H1 (cell line): ENCODE measurements at regions not wholly inside any gene's neighbourhood (a gene's known extent, or its start where the extent isn't known, plus 50 kb on each side); places are given as distances from the start of the nearest gene placed in this dataset.

Source experiments
- BCL11A ChIP-seq, 2 experiments: IDR thresholded peaks; one replicate each; pipeline ENCODE4 v1.6.1; 2011; ENCODE audit warnings: low read depth in 2 of 2, low read length in 2 of 2, mild to moderate bottlenecking in 2 of 2
- EZH2 ChIP-seq: fragments of 200-600 bp; sonication (generic); IDR thresholded peaks from 2 replicates; pipeline ENCODE4 v1.7.1; 2012; ENCODE audit warnings: low read depth, mild to moderate bottlenecking, moderate library complexity, low read length, inconsistent platforms; ENCODE audit not compliant: severe bottlenecking
- JUND ChIP-seq: IDR thresholded peaks from 2 replicates; pipeline ENCODE4 v1.6.1; 2011; ENCODE audit warnings: mild to moderate bottlenecking, improper control_type of control experiment, low read length
- NANOG ChIP-seq: IDR thresholded peaks from 2 replicates; pipeline ENCODE4 v1.6.1; 2011; ENCODE audit warnings: low read length, low read depth, mild to moderate bottlenecking, inconsistent platforms; ENCODE audit not compliant: insufficient read depth, poor library complexity, severe bottlenecking
- NRF1 ChIP-seq: IDR thresholded peaks from 2 replicates; pipeline ENCODE4 v1.6.1; 2011; ENCODE audit warnings: mild to moderate bottlenecking, low read depth, low read length, improper control_type of control experiment
- POLR2A ChIP-seq, 2 experiments: IDR thresholded peaks; 1 replicate in 1 of 2; 2 replicates in 1 of 2; pipeline ENCODE4 v1.6.1; 2011; ENCODE audit warnings: low read depth in 2 of 2, low read length in 2 of 2, mild to moderate bottlenecking in 2 of 2; ENCODE audit errors: control extremely low read depth in 1 of 2
- POLR2AphosphoS5 ChIP-seq: IDR thresholded peaks from 2 replicates; pipeline ENCODE4 v1.6.1; 2011; ENCODE audit warnings: low read depth, low read length
- RXRA ChIP-seq: IDR thresholded peaks from 2 replicates; pipeline ENCODE4 v1.6.1; 2011; ENCODE audit warnings: low read depth, mild to moderate bottlenecking, low read length, moderate library complexity; ENCODE audit not compliant: insufficient read depth
- SIN3A ChIP-seq, 2 experiments: IDR thresholded peaks in 1 of 2; conservative IDR thresholded peaks in 1 of 2; 2 replicates each; pipeline ENCODE4 v1.6.1; 2011 to 2012; ENCODE audit warnings: low read length in 2 of 2, improper control_type of control experiment in 1 of 2, low read depth in 1 of 2, mild to moderate bottlenecking in 1 of 2
- SP2 ChIP-seq: IDR thresholded peaks from 2 replicates; pipeline ENCODE4 v1.6.1; 2012; ENCODE audit warnings: mild to moderate bottlenecking, low read length, inconsistent platforms
- TAF1 ChIP-seq: IDR thresholded peaks from 2 replicates; pipeline ENCODE4 v1.6.1; 2011; ENCODE audit warnings: mild to moderate bottlenecking, low read depth, low read length
- USF2 ChIP-seq: IDR thresholded peaks from 2 replicates; pipeline ENCODE4 v1.6.1; 2011; ENCODE audit warnings: low read length, improper control_type of control experiment
- YY1 ChIP-seq: IDR thresholded peaks from 2 replicates; pipeline ENCODE4 v1.6.1; 2011; ENCODE audit warnings: low read depth, mild to moderate bottlenecking, low read length
- TF ChIP-seq, protein P1 (sequence below), 3 experiments: IDR thresholded peaks; 1 replicate in 2 of 3; 2 replicates in 1 of 3; pipeline versions ENCODE4 v1.5.1 to v1.6.1; 2011; ENCODE audit warnings: low read length in 3 of 3, mild to moderate bottlenecking in 3 of 3, inconsistent platforms in 2 of 3, low read depth in 1 of 3, moderate library complexity in 1 of 3; ENCODE audit not compliant: insufficient read depth in 1 of 3; ENCODE audit errors: control extremely low read depth in 1 of 3

DNA sequence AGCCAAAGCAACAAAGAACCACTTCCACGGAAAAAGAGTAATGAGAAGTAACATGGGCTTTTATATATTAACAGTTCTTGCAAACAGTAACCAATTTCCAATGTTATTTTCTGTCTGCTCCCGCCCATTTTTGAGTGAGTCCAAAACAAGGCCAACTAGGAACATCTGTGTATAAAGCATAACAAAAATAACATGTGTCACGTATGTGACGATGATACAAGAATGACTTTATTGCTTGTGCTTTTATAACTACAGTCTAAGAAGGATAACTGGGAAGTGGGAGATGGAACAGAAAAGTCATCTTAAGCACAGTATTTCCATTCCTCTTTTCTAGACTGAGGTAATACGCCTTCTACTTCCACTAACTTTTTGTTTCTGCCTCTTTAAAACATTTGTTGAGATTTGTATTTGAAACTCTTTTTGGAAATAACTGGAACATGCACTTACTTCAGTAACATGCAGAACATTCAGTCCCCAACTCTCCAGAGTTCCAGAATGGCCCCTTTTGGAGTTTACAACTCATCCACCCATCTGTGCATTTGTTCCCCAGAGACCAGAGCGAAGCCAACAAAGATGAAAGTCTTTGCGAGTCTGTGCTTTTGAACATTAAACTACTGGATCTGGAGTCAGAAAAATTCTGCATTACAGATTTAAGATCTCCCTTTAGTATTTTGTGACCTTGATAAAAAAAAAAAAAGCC lies 143.0 kb upstream of the ZRANB2 start:
- TF ChIP-seq TAF1, result no peak
- TF ChIP-seq, protein P1, sequence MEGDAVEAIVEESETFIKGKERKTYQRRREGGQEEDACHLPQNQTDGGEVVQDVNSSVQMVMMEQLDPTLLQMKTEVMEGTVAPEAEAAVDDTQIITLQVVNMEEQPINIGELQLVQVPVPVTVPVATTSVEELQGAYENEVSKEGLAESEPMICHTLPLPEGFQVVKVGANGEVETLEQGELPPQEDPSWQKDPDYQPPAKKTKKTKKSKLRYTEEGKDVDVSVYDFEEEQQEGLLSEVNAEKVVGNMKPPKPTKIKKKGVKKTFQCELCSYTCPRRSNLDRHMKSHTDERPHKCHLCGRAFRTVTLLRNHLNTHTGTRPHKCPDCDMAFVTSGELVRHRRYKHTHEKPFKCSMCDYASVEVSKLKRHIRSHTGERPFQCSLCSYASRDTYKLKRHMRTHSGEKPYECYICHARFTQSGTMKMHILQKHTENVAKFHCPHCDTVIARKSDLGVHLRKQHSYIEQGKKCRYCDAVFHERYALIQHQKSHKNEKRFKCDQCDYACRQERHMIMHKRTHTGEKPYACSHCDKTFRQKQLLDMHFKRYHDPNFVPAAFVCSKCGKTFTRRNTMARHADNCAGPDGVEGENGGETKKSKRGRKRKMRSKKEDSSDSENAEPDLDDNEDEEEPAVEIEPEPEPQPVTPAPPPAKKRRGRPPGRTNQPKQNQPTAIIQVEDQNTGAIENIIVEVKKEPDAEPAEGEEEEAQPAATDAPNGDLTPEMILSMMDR (IDR thresholded peaks at IDR 0.05; ENCODE audit: control extremely low read depth in 1 of 3, insufficient read depth in 1 of 3, low read depth in 1 of 3, low read length in 3 of 3), result no peak
- no peak for TF ChIP-seq NRF1
- no peak for TF ChIP-seq YY1
- TF ChIP-seq NANOG, result no peak
- no peak for TF ChIP-seq JUND
- no peak for TF ChIP-seq SP2
- TF ChIP-seq SIN3A (conservative IDR thresholded peaks at IDR 0.05 in 1 of 2, IDR thresholded peaks at IDR 0.05 in 1 of 2; ENCODE audit: low read depth in 1 of 2, low read length in 2 of 2), result no peak
- no peak for TF ChIP-seq POLR2A (IDR thresholded peaks at IDR 0.05; ENCODE audit: control extremely low read depth in 1 of 2, low read depth in 2 of 2, low read length in 2 of 2)
- no peak for TF ChIP-seq EZH2
- TF ChIP-seq USF2, result no peak
- no peak for TF ChIP-seq RXRA
- TF ChIP-seq POLR2AphosphoS5, result no peak
- no peak for TF ChIP-seq BCL11A (IDR thresholded peaks at IDR 0.05; ENCODE audit: low read depth in 2 of 2, low read length in 2 of 2)
